Muscle of arm (tissue), 1 donor: ENCODE measurements at regions not wholly inside any gene's neighbourhood (a gene's known extent, or its start where the extent isn't known, plus 50 kb on each side); places are given as distances from the start of the nearest gene placed in this dataset.
A peak's percentile ranks its signal among the peaks of the same experiment; 100 is the strongest.

ENCODE experiments used
- DNase-seq: peaks from one replicate; pipeline ENCODE4 v3.0.0-alpha.2; 2013

DNA sequence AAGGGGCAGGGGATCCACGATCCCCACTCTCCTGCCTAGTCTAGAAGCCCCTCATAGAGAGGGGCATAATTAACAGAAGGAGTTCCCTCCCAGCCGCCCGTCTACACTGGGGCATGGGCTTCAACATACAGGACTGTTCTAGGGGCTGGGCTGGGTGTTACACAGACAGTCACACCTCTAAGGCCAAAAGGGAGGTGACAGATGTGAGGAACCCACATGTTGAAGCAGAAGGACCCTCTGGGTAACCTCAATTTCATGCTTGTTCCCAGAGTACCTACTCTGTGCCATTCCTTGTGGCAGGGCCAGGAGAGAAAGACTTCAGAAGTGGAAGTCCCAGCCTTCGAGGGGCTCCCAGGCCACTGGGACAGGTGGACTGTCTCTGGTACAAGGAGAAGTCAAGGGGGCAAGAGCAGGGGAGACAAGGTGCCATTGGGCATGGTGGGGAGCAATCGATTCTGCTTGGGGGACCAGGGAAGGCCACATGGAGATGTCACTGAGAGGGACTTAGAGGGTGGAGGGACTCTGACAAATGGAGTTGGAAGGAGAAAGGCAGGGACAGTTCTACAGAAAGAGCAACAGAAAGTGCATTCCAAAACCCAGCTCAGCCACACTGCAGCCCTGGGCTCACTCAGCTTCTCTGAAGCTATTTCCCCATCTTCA lies 71.3 kb downstream of the CPN2 start:
- no peak for DNase-seq

DNA sequence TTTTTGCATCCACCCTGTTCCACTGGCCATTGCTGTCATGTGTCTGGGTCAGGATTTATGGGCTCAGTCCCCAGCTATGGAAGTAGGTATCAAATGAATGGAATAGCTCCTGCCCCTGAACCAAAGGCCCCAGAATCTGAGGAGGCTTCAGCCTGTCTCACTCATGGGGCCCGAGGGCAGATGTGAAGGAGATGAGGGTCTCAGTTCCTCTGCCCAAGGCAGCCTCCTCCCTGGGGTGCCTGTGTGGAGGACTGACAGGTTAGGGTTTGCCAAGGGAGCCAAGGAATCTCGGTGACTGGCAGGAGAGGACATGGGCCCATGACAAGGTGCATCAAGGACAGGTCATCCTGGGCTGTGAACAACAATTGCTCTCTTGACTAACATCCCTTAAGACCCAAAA lies 70.4 kb downstream of the CPN2 start:
- no peak for DNase-seq

DNA sequence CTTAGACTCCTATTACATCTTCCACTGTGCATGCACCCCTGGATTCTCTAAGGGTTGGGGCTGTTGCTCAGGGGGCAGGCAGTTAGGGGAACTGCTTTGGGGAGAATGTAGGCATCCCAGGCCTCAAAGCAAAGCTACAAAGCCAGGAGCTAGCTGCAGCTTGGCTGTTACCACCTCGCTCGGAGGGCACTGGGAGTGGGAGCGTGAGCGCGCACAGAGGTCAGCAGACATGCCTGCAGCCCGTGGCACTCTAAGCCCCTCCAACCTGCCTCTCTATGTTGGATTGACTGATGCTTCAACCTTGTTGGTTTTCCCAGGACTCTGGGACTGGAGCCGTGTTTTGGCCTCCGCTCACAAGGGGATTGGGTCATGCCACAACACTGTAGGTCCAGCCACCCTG lies 69.8 kb downstream of the CPN2 start:
- DNase-seq = no peak

DNA sequence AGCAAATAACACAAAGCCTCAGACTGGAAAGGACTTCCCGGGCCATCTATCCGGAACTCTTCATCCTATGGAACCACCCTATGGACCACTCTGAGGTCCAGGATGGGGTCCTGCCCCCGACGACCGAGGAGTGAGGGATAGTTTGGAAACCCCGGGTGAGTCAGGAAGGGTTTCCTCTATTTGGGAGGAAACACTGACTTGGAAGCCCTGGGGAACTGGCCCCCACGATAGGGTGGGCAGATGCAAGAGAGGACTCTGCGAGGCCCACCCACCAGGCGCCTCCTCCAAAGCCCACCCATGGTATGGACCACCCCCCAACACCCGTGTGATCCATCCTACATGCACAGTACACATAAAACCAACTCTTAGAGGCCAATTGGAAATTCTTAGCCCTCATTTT lies 69.4 kb downstream of the CPN2 start:
- no peak for DNase-seq

DNA sequence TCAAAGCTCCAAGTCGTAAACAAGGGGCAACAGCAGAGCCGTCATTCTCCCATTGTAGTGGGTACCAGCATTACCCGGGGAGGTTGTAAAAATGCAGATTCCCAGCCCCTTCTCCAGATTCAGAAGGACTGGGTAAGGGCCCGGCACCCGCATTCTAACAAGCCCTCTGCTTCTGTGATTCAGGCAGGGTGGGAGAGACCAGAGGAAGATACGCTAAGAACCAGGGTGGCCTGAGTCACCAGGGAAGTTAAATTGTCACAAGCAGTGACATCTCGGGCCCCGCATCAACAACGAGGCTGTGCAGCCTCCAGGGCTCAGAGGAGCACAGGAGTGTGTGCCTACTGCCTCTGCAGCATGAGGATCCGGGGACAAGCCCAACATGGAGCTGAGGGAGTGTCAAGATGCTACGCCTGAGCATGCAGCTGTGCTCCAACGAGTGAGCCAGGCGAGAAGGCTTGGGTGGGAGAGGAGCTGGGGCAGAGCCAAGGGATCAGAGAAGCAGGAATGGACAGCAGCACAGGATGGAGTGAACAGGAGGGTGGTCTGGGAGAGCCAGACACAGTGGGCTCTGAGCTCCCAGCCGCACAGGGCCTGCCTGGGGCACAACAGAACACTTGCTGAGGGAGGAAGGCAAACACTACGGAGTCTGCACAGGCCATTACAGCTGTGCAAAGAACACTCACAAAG lies 68.5 kb downstream of the CPN2 start:
- DNase-seq = peak; percentile 69

DNA sequence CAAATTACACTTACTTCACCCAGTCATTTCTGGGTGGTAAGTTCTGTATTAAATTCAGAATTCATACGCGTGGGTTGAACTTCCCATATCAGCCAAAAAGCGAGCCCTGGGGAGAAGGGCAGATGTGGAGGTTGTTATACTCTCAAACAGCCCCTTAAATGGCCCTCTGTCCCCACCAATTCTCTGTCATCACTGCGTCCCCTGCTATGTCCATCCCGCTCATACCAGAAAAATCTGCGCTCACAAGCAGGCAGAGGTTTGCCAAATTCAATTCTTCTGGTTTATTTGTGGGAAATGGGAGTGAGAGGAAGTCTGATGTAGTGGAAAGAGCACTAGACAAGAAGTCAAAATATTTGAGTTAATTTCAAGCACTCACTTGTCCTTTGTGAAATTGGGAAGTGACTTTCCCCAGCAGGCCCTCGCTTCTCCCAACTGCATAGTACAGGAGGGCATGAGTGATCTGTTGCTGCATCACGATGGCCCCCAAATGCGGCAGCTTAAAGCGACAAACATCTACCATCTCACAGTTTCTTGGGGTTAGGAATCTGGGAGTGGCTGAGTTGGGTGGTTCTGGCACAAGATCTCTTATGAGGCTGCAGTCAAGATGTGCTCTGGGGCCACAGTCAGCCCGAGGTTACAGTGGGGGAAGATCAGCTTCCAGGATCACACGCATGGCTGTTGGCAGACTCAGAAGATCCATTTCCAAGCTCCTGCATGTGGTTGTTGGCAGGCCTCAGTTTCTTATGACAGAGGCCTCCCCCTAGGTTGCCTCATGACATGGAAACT lies 67.7 kb downstream of the CPN2 start:
- DNase-seq = peak; percentile 67

DNA sequence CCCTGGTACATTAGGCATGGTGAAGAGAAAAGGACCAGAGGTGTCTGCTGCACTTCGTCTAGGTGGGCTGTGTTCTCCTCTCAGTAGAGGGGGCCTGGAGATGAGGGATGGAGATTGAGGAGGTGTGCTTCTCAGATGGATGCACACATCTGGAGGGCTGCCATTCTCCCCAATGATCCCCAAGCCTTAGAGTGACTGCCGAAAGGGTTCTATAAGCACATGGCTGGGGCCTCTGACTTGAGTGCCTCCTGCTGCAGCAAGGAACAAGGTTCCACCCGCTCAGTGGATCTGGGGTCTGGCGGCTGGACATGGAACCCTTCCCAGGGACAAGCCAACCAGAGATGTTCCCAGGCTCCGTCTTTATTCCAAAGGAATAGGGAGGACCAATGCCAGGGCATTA lies 66.8 kb downstream of the CPN2 start:
- DNase-seq = no peak

DNA sequence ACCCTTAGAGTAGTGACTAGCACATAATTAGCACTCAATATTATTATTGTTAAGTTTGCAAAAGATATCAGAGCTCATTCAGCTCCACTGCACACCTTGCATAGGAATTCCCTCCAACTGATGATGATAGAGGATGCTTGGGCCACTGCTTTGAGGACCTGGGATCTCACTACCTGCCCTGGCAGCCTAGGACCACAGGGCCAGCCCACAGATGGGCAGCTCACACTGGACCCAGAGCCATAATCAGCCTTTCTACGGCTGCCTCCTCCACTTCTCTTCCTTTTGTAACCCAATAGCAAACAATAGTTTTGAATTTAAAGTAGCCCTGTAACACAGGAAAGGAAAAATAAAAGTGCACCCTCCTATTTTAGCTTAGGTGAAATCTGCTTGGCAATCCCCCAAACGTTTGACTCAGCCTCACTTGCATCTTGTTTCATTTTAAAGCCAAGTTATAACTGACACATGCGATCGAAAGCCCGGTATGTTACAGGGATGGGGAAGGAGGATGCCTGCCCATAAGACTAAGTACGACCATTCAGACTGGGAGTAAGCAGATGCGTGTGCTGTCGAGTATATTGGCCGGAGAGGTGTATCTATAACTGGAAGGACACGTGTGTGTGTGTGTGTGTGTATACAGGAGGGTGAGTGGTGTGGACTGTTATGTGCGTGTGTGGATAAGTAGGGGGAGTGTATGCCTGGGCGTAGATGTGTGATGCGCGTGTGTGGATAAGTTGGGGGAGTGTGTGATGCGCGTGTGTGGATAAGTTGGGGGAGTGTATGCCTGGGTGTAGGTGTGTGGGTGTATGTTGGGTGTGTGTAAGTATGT lies 65.9 kb downstream of the CPN2 start:
- no peak for DNase-seq

DNA sequence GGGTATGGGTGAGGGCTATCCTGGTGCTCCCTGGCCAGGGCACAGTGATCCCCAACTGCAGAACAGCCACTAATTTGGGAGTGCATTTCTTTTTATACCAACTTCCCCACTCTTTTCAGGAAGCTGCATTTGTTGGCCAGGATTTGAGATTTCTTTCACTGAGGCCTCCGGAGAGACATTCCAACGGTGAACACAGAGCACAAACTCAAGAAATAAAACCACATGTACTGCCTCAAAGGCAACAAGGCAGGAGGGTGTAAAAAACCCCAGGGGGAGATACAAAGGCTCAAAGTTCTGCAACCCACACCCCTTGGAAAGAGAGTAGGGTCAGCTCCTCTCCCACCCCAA lies 65.3 kb downstream of the CPN2 start:
- DNase-seq = no peak

DNA sequence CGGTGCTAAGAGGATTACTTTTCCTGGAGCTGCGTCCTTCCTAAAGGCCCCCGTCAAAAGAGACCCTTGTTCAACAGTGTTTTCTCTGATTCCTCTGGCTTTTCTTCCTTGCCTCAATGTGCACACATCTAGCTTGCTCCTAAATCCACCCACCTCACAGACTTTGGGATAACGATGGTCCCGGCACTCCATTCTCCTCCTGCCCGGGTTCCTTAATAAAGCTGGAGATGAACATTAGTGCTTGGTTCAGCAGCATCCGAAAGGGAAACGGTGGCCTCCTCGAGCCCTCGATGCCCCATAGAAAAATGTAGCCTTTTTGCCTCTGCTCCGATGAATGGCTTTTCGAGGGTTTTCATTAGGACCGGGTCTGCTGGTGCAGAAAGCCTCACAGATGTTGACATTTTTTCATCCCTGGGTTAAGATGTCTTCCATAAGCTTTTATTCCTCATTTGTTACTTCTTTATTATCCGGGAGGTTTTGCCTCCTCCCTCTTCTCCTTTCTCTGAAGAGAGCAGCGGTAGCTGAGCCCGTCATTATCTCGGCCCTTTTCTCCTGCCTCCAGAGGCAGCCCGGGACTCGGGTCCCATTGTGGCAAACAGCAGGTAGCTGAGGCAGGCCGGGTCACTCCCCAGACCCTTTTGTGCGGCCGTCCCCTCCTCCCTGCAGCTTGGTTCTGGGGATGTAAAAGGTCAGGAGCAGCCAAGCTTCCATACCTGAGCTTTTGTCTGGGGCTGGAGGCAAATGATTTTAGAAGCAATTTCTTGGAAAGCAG lies 64.6 kb downstream of the CPN2 start:
- no peak for DNase-seq

DNA sequence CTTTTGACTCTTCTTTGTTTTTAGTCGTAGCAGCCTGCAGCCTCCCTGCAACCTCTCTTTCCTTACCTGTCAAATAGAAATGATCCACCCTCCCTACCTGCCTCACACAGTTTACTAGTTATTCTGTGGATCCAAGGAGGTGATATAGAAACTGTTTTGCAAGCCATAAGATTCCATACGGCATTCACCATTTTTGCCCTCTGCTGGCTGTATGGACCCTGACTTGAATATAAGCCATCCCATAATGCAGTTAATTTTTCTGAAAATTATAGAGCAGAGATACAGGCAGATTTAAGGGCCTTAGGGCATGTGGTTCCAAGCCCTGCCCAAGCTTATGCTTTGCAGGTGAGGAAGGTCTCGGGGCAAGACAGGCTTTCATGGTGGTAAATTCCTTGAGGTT lies 63.8 kb downstream of the CPN2 start:
- DNase-seq = no peak

DNA sequence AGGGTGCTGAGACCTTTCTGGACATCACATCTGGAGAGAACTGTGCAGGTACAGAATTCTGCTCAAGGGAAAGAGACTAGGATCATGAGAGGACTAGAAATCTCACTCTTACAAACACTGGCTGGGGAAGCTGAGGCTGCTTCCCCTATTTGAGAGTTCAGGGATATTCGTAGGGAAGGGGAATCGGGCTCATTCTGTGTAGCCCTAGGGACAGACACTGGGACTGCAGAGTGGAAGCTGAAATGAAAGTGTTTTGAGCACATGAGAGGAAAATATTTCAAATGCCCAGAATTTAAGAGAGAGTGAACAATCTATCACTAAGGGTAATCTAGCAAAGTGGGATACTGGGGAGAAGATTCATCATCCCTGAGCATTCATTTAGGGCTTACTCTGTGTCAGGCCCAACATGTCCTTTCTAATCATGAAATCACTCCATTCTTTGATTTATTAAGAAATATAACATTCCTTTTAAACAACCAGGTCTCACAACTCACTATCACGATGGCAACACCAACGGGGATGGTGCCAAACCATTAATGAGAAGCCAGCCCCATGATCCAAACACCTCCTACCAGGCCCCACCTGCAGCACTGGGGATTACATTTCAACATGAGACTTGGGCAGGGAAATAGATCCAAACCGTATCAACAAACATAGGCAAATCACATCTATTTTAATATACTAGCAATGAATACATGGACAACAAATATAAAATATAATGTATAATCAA lies 63.0 kb downstream of the CPN2 start:
- no peak for DNase-seq
